ENCODE measurements at regions not wholly inside any gene's neighbourhood (a gene's known extent, or its start where the extent isn't known, plus 50 kb on each side); places are given as distances from the start of the nearest gene placed in this dataset.

- no peak for DNase-seq (ENCODE audit: low spot score)
- H3K4me1 ChIP-seq (ENCODE audit: control insufficient read depth in 1 of 2, low read depth in 2 of 2): peaks cover 7 to 13% of the 10 kb centered on the region in 2 donors
- TF ChIP-seq, protein P1, sequence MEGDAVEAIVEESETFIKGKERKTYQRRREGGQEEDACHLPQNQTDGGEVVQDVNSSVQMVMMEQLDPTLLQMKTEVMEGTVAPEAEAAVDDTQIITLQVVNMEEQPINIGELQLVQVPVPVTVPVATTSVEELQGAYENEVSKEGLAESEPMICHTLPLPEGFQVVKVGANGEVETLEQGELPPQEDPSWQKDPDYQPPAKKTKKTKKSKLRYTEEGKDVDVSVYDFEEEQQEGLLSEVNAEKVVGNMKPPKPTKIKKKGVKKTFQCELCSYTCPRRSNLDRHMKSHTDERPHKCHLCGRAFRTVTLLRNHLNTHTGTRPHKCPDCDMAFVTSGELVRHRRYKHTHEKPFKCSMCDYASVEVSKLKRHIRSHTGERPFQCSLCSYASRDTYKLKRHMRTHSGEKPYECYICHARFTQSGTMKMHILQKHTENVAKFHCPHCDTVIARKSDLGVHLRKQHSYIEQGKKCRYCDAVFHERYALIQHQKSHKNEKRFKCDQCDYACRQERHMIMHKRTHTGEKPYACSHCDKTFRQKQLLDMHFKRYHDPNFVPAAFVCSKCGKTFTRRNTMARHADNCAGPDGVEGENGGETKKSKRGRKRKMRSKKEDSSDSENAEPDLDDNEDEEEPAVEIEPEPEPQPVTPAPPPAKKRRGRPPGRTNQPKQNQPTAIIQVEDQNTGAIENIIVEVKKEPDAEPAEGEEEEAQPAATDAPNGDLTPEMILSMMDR (IDR thresholded peaks at IDR 0.05): no peak
- H3K36me3 ChIP-seq: no peaks in the 10 kb centered on the region
- no peak overlapping the region for H3K27ac ChIP-seq
- H3K27me3 ChIP-seq (replicated peaks; ENCODE audit: insufficient read depth): no peaks in the 10 kb centered on the region
- H3K9me3 ChIP-seq: no peaks in the 10 kb centered on the region
- no peak for ATAC-seq (ENCODE audit: insufficient number of reproducible peaks, low FRiP score, low read depth)
- no peak overlapping the region for H3K4me3 ChIP-seq
Observed at GRCh38 chr6:106733386-106733785, 104.0 kb downstream of the QRSL1 start.

DNA sequence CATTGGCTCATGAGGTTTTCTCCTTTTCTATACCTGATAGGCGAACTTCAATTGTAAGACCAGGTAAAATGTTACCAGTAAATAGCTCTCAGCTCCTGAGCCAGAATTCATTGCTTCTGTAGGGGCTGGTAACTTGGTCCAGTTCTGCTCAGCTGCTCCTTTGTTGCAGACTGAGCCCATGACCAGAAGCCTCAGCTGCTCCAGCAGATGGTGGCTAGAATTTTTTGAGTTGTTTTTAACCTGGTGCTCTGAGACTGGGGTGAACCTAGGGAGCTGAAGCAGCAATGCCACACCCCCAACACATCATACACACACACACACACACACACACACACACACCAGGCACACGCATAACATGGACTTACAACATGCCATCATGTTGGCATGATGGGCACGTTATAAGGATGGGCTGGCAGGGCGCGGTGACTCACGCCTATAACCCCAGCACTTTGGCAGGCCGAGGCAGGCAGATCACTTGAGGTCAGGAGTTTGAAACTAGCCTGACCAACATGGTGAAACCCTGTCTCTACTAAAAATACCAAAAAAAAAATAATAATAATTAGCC lies 103.1 kb downstream of the QRSL1 start:
- Histone ChIP-seq H3K4me1 (ENCODE audit: control insufficient read depth in 1 of 2, low read depth in 2 of 2) (peaks cover 7 to 13% of the 10 kb centered on the region in 2 donors), H3K27ac (no peak overlapping the region), H3K27me3 (replicated peaks; ENCODE audit: insufficient read depth) (no peaks in the 10 kb centered on the region), H3K4me3 (no peak overlapping the region), H3K9me3 (no peaks in the 10 kb centered on the region), H3K36me3 (no peaks in the 10 kb centered on the region)
- ATAC-seq (ENCODE audit: insufficient number of reproducible peaks, low FRiP score, low read depth): no peak
- TF ChIP-seq, protein P1 (IDR thresholded peaks at IDR 0.05): no peak
- no peak for DNase-seq (ENCODE audit: low spot score)

GRCh38 chr6:106731843-106732160 lies 102.4 kb downstream of the QRSL1 start:
- Histone ChIP-seq H3K27ac (no peak overlapping the region), H3K4me1 (ENCODE audit: control insufficient read depth in 1 of 2, low read depth in 2 of 2) (peaks cover 7 to 13% of the 10 kb centered on the region in 2 donors), H3K27me3 (replicated peaks; ENCODE audit: insufficient read depth) (no peaks in the 10 kb centered on the region), H3K4me3 (no peak overlapping the region), H3K9me3 (no peaks in the 10 kb centered on the region), H3K36me3 (no peaks in the 10 kb centered on the region)
- TF ChIP-seq, protein P1 (IDR thresholded peaks at IDR 0.05): no peak
- ATAC-seq (ENCODE audit: insufficient number of reproducible peaks, low FRiP score, low read depth) (no peak), DNase-seq (ENCODE audit: low spot score) (no peak)

GRCh38 chr6:106731144-106731842 lies 101.9 kb downstream of the QRSL1 start:
- no peak overlapping the region for H3K4me3 ChIP-seq

DNA sequence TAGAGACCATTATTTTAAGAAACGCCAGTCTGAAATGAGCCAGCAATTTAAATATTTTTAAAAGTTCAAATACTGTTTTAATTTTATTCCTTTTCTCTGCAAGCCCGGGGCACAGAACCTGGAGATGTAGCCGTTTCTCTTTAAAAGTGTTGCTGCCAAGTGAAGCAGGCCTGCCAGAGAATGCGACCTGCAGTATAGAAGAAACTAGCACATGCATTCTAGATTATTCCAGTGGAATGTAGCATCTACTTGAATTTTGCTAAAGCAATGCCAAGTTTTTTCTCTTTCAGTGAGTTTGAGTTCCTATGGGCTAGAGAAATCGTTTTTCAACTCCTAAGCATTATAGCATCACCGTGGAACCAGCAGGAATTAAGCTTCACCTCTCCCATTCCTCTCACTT lies 101.3 kb downstream of the QRSL1 start:
- Histone ChIP-seq H3K27me3 (replicated peaks; ENCODE audit: insufficient read depth) (no peaks in the 10 kb centered on the region), H3K9me3 (no peaks in the 10 kb centered on the region), H3K4me3 (no peak overlapping the region), H3K27ac (no peak overlapping the region), H3K36me3 (no peaks in the 10 kb centered on the region), H3K4me1 (ENCODE audit: control insufficient read depth in 1 of 2, low read depth in 2 of 2) (peaks cover 7 to 13% of the 10 kb centered on the region in 2 donors)
- no peak for DNase-seq (ENCODE audit: low spot score)
- TF ChIP-seq, protein P1 (IDR thresholded peaks at IDR 0.05): no peak
- ATAC-seq (ENCODE audit: insufficient number of reproducible peaks, low FRiP score, low read depth): no peak

More at GRCh38 chr6:106731144-106731842, 101.9 kb downstream of the QRSL1 start:
- H3K4me1 ChIP-seq (ENCODE audit: control insufficient read depth in 1 of 2, low read depth in 2 of 2): peaks cover 7 to 13% of the 10 kb centered on the region in 2 donors
- H3K27ac ChIP-seq: no peak overlapping the region
- H3K9me3 ChIP-seq: no peaks in the 10 kb centered on the region
- DNase-seq (ENCODE audit: low spot score): no peak
- TF ChIP-seq, protein P1 (IDR thresholded peaks at IDR 0.05): no peak
- H3K36me3 ChIP-seq: no peaks in the 10 kb centered on the region
- no peak for ATAC-seq (ENCODE audit: insufficient number of reproducible peaks, low FRiP score, low read depth)
- no peaks in the 10 kb centered on the region for H3K27me3 ChIP-seq (replicated peaks; ENCODE audit: insufficient read depth)
